MM.1S (cell line): ENCODE measurements at regions not wholly inside any gene's neighbourhood (a gene's known extent, or its start where the extent isn't known, plus 50 kb on each side); places are given as distances from the start of the nearest gene placed in this dataset.

ENCODE experiments used
- DNase-seq: peaks from one replicate; pipeline ENCODE4 v3.0.0-alpha.2; 2015
- H2AFZ ChIP-seq: fragments of 300-600 bp; sonication (generic); 2 replicates; pipeline ENCODE4 v1.6.0; 2016; ENCODE audit warnings: antibody characterized with exemption, low read length
- H3F3A ChIP-seq: fragments of 300-600 bp; sonication (generic); 2 replicates; pipeline ENCODE4 v1.6.1; 2016; ENCODE audit warnings: mild to moderate bottlenecking, antibody characterized with exemption, low read length, moderate library complexity, mixed read lengths; ENCODE audit not compliant: insufficient read depth
- H3K27ac ChIP-seq: fragments of 300-600 bp; sonication (generic); 2 replicates; pipeline ENCODE4 v1.5.1; 2016; ENCODE audit warnings: mild to moderate bottlenecking, low read length
- H3K27me3 ChIP-seq: fragments of 300-600 bp; sonication (generic); replicated peaks from 2 replicates; pipeline ENCODE4 v1.6.0; 2016; ENCODE audit warnings: low read length; ENCODE audit not compliant: insufficient read depth
- H3K36me3 ChIP-seq: fragments of 300-600 bp; sonication (generic); replicated peaks from 2 replicates; pipeline ENCODE4 v1.6.1; 2016; ENCODE audit warnings: mild to moderate bottlenecking, low read length, mixed read lengths; ENCODE audit not compliant: insufficient read depth
- H3K4me1 ChIP-seq: fragments of 300-600 bp; sonication (generic); 2 replicates; pipeline ENCODE4 v1.6.1; 2016; ENCODE audit warnings: low read length, mixed read lengths
- H3K4me2 ChIP-seq: fragments of 300-600 bp; sonication (generic); 2 replicates; pipeline ENCODE4 v1.6.0; 2016; ENCODE audit warnings: low read depth, low read length
- H3K4me3 ChIP-seq: fragments of 300-600 bp; sonication (generic); 2 replicates; pipeline ENCODE4 v1.5.1; 2016; ENCODE audit warnings: low read length, mixed read lengths
- H3K79me2 ChIP-seq: fragments of 300-600 bp; sonication (generic); 2 replicates; pipeline ENCODE4 v1.6.1; 2016; ENCODE audit warnings: mixed run types, low read length, mixed read lengths
- H3K9ac ChIP-seq: fragments of 300-600 bp; sonication (generic); 2 replicates; pipeline ENCODE4 v1.6.1; 2016; ENCODE audit warnings: low read length, mixed read lengths
- H3K9me2 ChIP-seq: fragments of 300-600 bp; sonication (generic); replicated peaks from 2 replicates; pipeline ENCODE4 v1.6.1; 2016; ENCODE audit warnings: mild to moderate bottlenecking, low read length, mixed read lengths; ENCODE audit not compliant: insufficient read depth
- H3K9me3 ChIP-seq: fragments of 300-600 bp; sonication (generic); replicated peaks from 2 replicates; pipeline ENCODE4 v1.6.1; 2016; ENCODE audit warnings: mild to moderate bottlenecking, low read length, mixed read lengths; ENCODE audit not compliant: insufficient read depth
- H4K20me1 ChIP-seq: fragments of 300-600 bp; sonication (generic); 2 replicates; pipeline ENCODE4 v1.6.1; 2016; ENCODE audit warnings: mild to moderate bottlenecking, low read length, moderate library complexity, mixed read lengths; ENCODE audit not compliant: insufficient read depth
- EZH2 ChIP-seq: fragments of 300-600 bp; sonication (generic); optimal IDR thresholded peaks from 2 replicates; pipeline ENCODE3; 2017; ENCODE audit warnings: low read depth, mild to moderate bottlenecking, antibody characterized with exemption, low read length, mixed read lengths
- EZH2phosphoT487 ChIP-seq: fragments of 300-600 bp; sonication (generic); IDR thresholded peaks from 2 replicates; pipeline ENCODE4 v1.6.1; 2018; ENCODE audit warnings: antibody characterized with exemption, low read length
- TF ChIP-seq, protein P1 (sequence below): fragments of 300-600 bp; sonication (generic); IDR thresholded peaks from 2 replicates; pipeline ENCODE4 v1.5.1; 2016; ENCODE audit warnings: antibody characterized with exemption, low read length, mixed read lengths

DNA sequence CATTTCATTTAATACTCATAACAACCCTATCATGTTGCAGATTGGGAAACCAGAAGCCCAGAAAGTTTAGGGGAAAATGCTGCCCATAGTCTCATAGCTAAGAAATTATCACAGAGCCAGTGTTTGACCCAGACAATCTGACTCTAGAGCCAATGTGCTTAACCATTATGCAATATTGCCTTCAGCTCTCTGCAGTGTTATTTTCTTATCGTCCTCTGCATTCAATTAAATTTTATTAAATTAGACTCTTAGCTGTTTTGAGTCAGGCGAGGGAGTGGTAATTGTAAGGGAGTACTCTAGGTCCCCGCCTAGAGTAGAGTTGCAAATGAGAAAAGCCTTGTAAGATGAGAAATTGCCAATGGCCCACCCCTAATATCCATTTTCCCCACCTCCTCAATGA, 191.1 kb downstream of the TTLL7 start:
- H3K9ac ChIP-seq = no peak overlapping the region
- H3K27me3 ChIP-seq = no peaks in the 10 kb centered on the region
- no peak overlapping the region for H3K27ac ChIP-seq
- H3K79me2 ChIP-seq = no peaks in the 10 kb centered on the region
- TF ChIP-seq, protein P1, sequence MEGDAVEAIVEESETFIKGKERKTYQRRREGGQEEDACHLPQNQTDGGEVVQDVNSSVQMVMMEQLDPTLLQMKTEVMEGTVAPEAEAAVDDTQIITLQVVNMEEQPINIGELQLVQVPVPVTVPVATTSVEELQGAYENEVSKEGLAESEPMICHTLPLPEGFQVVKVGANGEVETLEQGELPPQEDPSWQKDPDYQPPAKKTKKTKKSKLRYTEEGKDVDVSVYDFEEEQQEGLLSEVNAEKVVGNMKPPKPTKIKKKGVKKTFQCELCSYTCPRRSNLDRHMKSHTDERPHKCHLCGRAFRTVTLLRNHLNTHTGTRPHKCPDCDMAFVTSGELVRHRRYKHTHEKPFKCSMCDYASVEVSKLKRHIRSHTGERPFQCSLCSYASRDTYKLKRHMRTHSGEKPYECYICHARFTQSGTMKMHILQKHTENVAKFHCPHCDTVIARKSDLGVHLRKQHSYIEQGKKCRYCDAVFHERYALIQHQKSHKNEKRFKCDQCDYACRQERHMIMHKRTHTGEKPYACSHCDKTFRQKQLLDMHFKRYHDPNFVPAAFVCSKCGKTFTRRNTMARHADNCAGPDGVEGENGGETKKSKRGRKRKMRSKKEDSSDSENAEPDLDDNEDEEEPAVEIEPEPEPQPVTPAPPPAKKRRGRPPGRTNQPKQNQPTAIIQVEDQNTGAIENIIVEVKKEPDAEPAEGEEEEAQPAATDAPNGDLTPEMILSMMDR = no peak
- TF ChIP-seq EZH2phosphoT487 (no peak), EZH2 (no peak)
- no peak overlapping the region for H3K4me3 ChIP-seq
- DNase-seq = no peak
- no peaks in the 10 kb centered on the region for H3K36me3 ChIP-seq
- no peak overlapping the region for H3K4me2 ChIP-seq
- no peak overlapping the region for H2AFZ ChIP-seq
- H3K4me1 ChIP-seq = no peaks in the 10 kb centered on the region
- H3F3A ChIP-seq = no peaks in the 10 kb centered on the region
- H4K20me1 ChIP-seq = no peaks in the 10 kb centered on the region
- no peaks in the 10 kb centered on the region for H3K9me2 ChIP-seq
- no peaks in the 10 kb centered on the region for H3K9me3 ChIP-seq

GRCh38 chr1:83807231-83807630, 191.7 kb downstream of the TTLL7 start:
- Histone ChIP-seq H3K27me3 (no peaks in the 10 kb centered on the region), H4K20me1 (no peaks in the 10 kb centered on the region), H3K9ac (no peak overlapping the region), H3K79me2 (no peaks in the 10 kb centered on the region), H3K4me3 (no peak overlapping the region), H3K4me1 (no peaks in the 10 kb centered on the region), H3F3A (no peaks in the 10 kb centered on the region), H3K9me3 (no peaks in the 10 kb centered on the region), H3K4me2 (no peak overlapping the region), H3K36me3 (no peaks in the 10 kb centered on the region), H3K27ac (no peak overlapping the region), H3K9me2 (no peaks in the 10 kb centered on the region), H2AFZ (no peak overlapping the region)
- TF ChIP-seq EZH2phosphoT487 (no peak), EZH2 (no peak)
- TF ChIP-seq, protein P1 = no peak
- no peak for DNase-seq

GRCh38 chr1:83805921-83806320, 193.0 kb downstream of the TTLL7 start:
- H3K9me3 ChIP-seq = no peaks in the 10 kb centered on the region
- no peak overlapping the region for H3K4me3 ChIP-seq
- H4K20me1 ChIP-seq = no peaks in the 10 kb centered on the region
- no peak overlapping the region for H2AFZ ChIP-seq
- no peaks in the 10 kb centered on the region for H3K36me3 ChIP-seq
- H3K4me2 ChIP-seq = no peak overlapping the region
- no peaks in the 10 kb centered on the region for H3K4me1 ChIP-seq
- no peaks in the 10 kb centered on the region for H3K27me3 ChIP-seq
- H3K9me2 ChIP-seq = no peaks in the 10 kb centered on the region
- no peaks in the 10 kb centered on the region for H3K79me2 ChIP-seq
- DNase-seq = no peak
- H3K27ac ChIP-seq = no peak overlapping the region
- TF ChIP-seq, protein P1 = no peak
- TF ChIP-seq EZH2phosphoT487 (no peak), EZH2 (no peak)
- H3F3A ChIP-seq = no peaks in the 10 kb centered on the region
- H3K9ac ChIP-seq = no peak overlapping the region
